GM23338 (cell line): ENCODE measurements at regions not wholly inside any gene's neighbourhood (a gene's known extent, or its start where the extent isn't known, plus 50 kb on each side); places are given as distances from the start of the nearest gene placed in this dataset.

Experiments
- CREB1 ChIP-seq: fragments of 250-450 bp; sonication (Bioruptor Pico); IDR thresholded peaks from 2 replicates; pipeline ENCODE4 v1.5.0; 2020; ENCODE audit warnings: low read depth, mild to moderate bottlenecking, moderate library complexity
- CTCF ChIP-seq, 2 experiments: fragments of 200-600 bp in 1 of 2; sonication (generic) in 1 of 2; conservative IDR thresholded peaks; 2 replicates each; pipeline versions ENCODE4 v1.5.1 to v1.6.1; 2016 to 2017; ENCODE audit warnings: antibody characterized with exemption in 2 of 2, low read depth in 2 of 2, mild to moderate bottlenecking in 2 of 2, moderate library complexity in 1 of 2
- EZH2 ChIP-seq: fragments of 200-600 bp; sonication (generic); IDR thresholded peaks from one replicate; pipeline ENCODE4 v1.8.0; 2017; ENCODE audit warnings: antibody characterized with exemption, mild to moderate bottlenecking, low read depth; ENCODE audit not compliant: unreplicated experiment
- EZH2phosphoT487 ChIP-seq: fragments of 200-600 bp; sonication (generic); IDR thresholded peaks from one replicate; pipeline ENCODE4 v1.8.1; 2018; ENCODE audit warnings: antibody characterized with exemption; ENCODE audit not compliant: unreplicated experiment
- JUNB ChIP-seq: IDR thresholded peaks from one replicate; pipeline ENCODE4 v1.6.1; 2016; ENCODE audit warnings: antibody characterized with exemption; ENCODE audit not compliant: unreplicated experiment
- NANOG ChIP-seq: IDR thresholded peaks from 2 replicates; pipeline ENCODE4 v1.6.1; 2016; ENCODE audit warnings: antibody characterized with exemption, borderline replicate concordance
- POLR2AphosphoS5 ChIP-seq: IDR thresholded peaks from 2 replicates; pipeline ENCODE4 v1.6.1; 2016; ENCODE audit warnings: antibody characterized with exemption, low read depth
- REST ChIP-seq: IDR thresholded peaks from one replicate; pipeline ENCODE4 v1.6.1; 2018; ENCODE audit warnings: antibody characterized with exemption; ENCODE audit not compliant: unreplicated experiment

- TF ChIP-seq CTCF (conservative IDR thresholded peaks at IDR 0.05; ENCODE audit: low read depth in 2 of 2) (no peak), EZH2 (no peak), POLR2AphosphoS5 (no peak), CREB1 (CRISPR knock-in tag) (no peak), EZH2phosphoT487 (no peak), REST (no peak), JUNB (no peak), NANOG (no peak)
Measured at GRCh38 chr4:20126906-20127305, 124.8 kb upstream of the SLIT2 start.
